ENCODE measurements at regions not wholly inside any gene's neighbourhood (a gene's known extent, or its start where the extent isn't known, plus 50 kb on each side); places are given as distances from the start of the nearest gene placed in this dataset.

- 93 to 96% methylated on average over 10 of the region's 10 CpGs for WGBS, 2 donors
- Histone ChIP-seq H3K27ac (no peak overlapping the region), H3K4me3 (no peak overlapping the region), H3K4me1 (peaks cover 18% of the 10 kb centered on the region), H3K27me3 (no peaks in the 10 kb centered on the region), H3K36me3 (ENCODE audit: low read depth, missing control alignments) (no peaks in the 10 kb centered on the region), H3K9me3 (no peaks in the 10 kb centered on the region)
- TF ChIP-seq, protein P1, sequence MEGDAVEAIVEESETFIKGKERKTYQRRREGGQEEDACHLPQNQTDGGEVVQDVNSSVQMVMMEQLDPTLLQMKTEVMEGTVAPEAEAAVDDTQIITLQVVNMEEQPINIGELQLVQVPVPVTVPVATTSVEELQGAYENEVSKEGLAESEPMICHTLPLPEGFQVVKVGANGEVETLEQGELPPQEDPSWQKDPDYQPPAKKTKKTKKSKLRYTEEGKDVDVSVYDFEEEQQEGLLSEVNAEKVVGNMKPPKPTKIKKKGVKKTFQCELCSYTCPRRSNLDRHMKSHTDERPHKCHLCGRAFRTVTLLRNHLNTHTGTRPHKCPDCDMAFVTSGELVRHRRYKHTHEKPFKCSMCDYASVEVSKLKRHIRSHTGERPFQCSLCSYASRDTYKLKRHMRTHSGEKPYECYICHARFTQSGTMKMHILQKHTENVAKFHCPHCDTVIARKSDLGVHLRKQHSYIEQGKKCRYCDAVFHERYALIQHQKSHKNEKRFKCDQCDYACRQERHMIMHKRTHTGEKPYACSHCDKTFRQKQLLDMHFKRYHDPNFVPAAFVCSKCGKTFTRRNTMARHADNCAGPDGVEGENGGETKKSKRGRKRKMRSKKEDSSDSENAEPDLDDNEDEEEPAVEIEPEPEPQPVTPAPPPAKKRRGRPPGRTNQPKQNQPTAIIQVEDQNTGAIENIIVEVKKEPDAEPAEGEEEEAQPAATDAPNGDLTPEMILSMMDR (IDR thresholded peaks at IDR 0.05), result no peak
- TF ChIP-seq POLR2A (IDR thresholded peaks at IDR 0.05), result no peak
- DNase-seq, result no peak
- intact Hi-C loops (cut with DNase I; ENCODE audit: low total_unique reads), result loop anchor here (5.0 kb wide), 1 partner anchor 270 kb away; no protein-coding TSS in a partner anchor
These were observed 108.9 kb upstream of the KLF13 start for GRCh38 chr15:31217566-31218270.

GRCh38 chr15:31219221-31219620 lies 107.4 kb upstream of the KLF13 start:
- 40 to 41% methylated on average over 3 of the region's 3 CpGs for WGBS, 2 donors
- Histone ChIP-seq H3K27me3 (no peaks in the 10 kb centered on the region), H3K4me3 (no peak overlapping the region), H3K9me3 (no peaks in the 10 kb centered on the region), H3K36me3 (ENCODE audit: low read depth, missing control alignments) (no peaks in the 10 kb centered on the region), H3K4me1 (peaks cover 27% of the 10 kb centered on the region), H3K27ac (no peak overlapping the region)
- no peak for TF ChIP-seq POLR2A (IDR thresholded peaks at IDR 0.05)
- TF ChIP-seq, protein P1 (IDR thresholded peaks at IDR 0.05), result no peak
- no peak for DNase-seq
- intact Hi-C loops (cut with DNase I; ENCODE audit: low total_unique reads), result loop anchor here (5.0 kb wide), 1 partner anchor 268 kb away; no protein-coding TSS in a partner anchor

DNA sequence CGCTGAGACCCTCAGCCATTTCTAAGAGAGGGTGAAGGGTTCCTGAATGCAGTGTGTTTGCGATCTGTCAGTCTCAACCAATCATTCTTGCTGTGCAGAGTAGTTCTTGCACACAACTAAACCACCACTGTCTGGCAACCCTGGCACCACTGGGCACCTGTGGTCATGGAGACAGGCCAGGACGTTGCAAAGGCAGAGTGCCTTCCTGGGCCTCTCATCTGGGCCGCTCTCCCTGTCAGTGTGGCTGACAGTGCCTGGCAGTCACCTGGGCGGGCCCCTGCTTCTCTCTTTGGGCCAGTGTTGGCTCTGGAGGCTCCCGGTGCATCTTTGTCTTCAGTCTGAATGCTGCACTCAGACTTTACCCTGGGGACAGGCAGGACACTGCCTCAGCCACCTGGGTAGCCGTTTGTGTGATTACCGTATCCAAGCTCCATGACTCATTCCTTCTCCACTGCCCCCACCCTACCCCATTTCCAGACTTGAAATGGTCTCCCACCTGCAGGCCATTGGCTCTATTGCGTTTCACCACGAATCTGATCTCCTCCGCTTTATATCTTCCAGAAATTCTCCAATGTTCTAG lies 104.6 kb upstream of the KLF13 start:
- Histone ChIP-seq H3K4me1 (peaks cover 15% of the 10 kb centered on the region), H3K9me3 (no peaks in the 10 kb centered on the region), H3K36me3 (ENCODE audit: low read depth, missing control alignments) (no peaks in the 10 kb centered on the region), H3K4me3 (no peak overlapping the region), H3K27ac (no peak overlapping the region), H3K27me3 (no peaks in the 10 kb centered on the region)
- WGBS, 2 donors, result 79 to 86% methylated on average over 11 of the region's 11 CpGs
- intact Hi-C loops (cut with DNase I; ENCODE audit: low total_unique reads), result no loop called here
- TF ChIP-seq POLR2A (IDR thresholded peaks at IDR 0.05), result no peak
- TF ChIP-seq, protein P1 (IDR thresholded peaks at IDR 0.05), result no peak
- no peak for DNase-seq

GRCh38 chr15:31222773-31223341 lies 103.8 kb upstream of the KLF13 start:
- TF ChIP-seq, protein P1 (IDR thresholded peaks at IDR 0.05), result no peak
- TF ChIP-seq POLR2A (IDR thresholded peaks at IDR 0.05), result no peak
- intact Hi-C loops (cut with DNase I; ENCODE audit: low total_unique reads), result no loop called here

More at GRCh38 chr15:31222773-31223341, 103.8 kb upstream of the KLF13 start:
- 39 to 63% methylated on average over 10 of the region's 10 CpGs for WGBS, 2 donors
- Histone ChIP-seq H3K4me3 (peak overlapping the region in 1 of 2 donors; percentile 32), H3K4me1 (peaks cover 15% of the 10 kb centered on the region), H3K27ac (no peak overlapping the region), H3K36me3 (ENCODE audit: low read depth, missing control alignments) (no peaks in the 10 kb centered on the region), H3K9me3 (no peaks in the 10 kb centered on the region), H3K27me3 (no peaks in the 10 kb centered on the region)
- DNase-seq, result no peak

Measured in testis (tissue), 2 donors.